ENCODE measurements at regions not wholly inside any gene's neighbourhood (a gene's known extent, or its start where the extent isn't known, plus 50 kb on each side); places are given as distances from the start of the nearest gene placed in this dataset.

DNA sequence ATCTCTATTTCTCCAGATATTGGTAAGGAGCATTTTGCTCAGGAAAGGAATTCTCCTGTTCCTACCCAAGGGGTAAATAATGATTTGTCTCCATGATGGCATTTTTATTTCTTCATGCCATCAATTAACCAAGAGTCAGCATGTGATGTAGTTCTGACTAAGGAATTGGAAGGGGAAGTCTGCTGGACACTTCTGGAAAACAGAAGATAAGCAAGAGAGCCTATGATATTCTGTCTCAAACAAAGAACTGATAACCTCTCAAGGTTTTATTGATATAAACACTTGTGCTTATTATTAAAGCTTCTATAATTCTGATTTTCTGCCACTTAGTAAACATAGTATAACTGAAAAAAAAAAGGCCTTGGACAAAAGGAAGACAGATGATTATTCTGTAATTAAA, 673.0 kb upstream of the CHORDC1 start:
- H3K4me1 ChIP-seq (ENCODE audit: control insufficient read depth, insufficient read depth, low read depth, low read length): no peaks in the 10 kb centered on the region

DNA sequence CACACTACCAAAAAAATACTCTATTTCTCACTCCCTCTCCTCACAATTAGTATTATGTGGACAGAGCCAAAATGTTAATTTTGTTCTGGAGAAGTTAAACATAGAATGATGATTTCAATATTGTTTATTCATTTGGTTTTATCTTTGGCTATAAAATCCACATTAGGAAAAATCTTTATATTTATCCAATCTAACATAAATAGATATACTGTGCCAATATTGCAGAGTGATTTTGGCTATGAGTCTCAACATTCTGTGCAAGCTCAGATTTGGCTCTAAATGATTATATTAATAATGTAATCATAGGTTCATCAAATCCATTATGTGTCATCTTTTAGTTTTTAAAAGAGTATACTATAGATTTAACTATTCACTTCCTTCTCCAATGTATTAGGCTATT, 667.5 kb upstream of the CHORDC1 start:
- Histone ChIP-seq H2AK5ac (ENCODE audit: low read length, severe bottlenecking) (no peak overlapping the region), H4K8ac (ENCODE audit: low read length) (no peak overlapping the region), H3K4me2 (ENCODE audit: low read length, poor library complexity, severe bottlenecking) (no peak overlapping the region), H3K4ac (ENCODE audit: low read depth in 1 of 2, low read length in 2 of 2) (no peak overlapping the region), H2BK120ac (ENCODE audit: low read depth, low read length) (no peak overlapping the region), H2BK12ac (ENCODE audit: low read length in 2 of 2) (no peak overlapping the region), H4K91ac (ENCODE audit: low read length) (no peak overlapping the region), H3K9me3 (ENCODE audit: control insufficient read depth, low read length) (peaks cover 3% of the 10 kb centered on the region), H3K36me3 (ENCODE audit: control insufficient read depth in 1 of 2, insufficient read depth in 2 of 2, low read depth in 1 of 2, low read length in 2 of 2) (no peaks in the 10 kb centered on the region), H2BK15ac (ENCODE audit: low read depth, poor library complexity, severe bottlenecking) (no peak overlapping the region), H3K14ac (ENCODE audit: low read length in 2 of 2) (no peak overlapping the region), H3K23ac (ENCODE audit: low read length in 2 of 2) (no peak overlapping the region), H3K4me3 (ENCODE audit: insufficient read depth in 1 of 2, low read depth in 1 of 2, low read length in 2 of 2) (no peak overlapping the region), H2BK5ac (ENCODE audit: low read depth, low read length, poor library complexity, severe bottlenecking) (no peak overlapping the region), H3K79me1 (replicated peaks; ENCODE audit: low read length, poor library complexity, severe bottlenecking) (no peaks in the 10 kb centered on the region), H3K27me3 (ENCODE audit: control insufficient read depth in 1 of 2, insufficient read depth in 1 of 2, low read length in 2 of 2) (no peaks in the 10 kb centered on the region), H3K4me1 (ENCODE audit: control insufficient read depth, insufficient read depth, low read depth, low read length) (no peaks in the 10 kb centered on the region), H3K18ac (ENCODE audit: low read depth in 1 of 2, low read length in 2 of 2) (no peak overlapping the region), H3K27ac (ENCODE audit: low read length, poor library complexity, severe bottlenecking) (no peak overlapping the region), H3K9ac (ENCODE audit: low read length) (no peak overlapping the region), H2AFZ (ENCODE audit: low read depth, low read length) (no peak overlapping the region)
- DNase-seq: no peak

More for the DNA sequence above, 673.0 kb upstream of the CHORDC1 start:
- H3K79me1 ChIP-seq (replicated peaks; ENCODE audit: low read length, poor library complexity, severe bottlenecking): no peaks in the 10 kb centered on the region
- no peak overlapping the region for H3K4ac ChIP-seq (ENCODE audit: low read depth in 1 of 2, low read length in 2 of 2)
- no peak overlapping the region for H3K23ac ChIP-seq (ENCODE audit: low read length in 2 of 2)
- H3K27me3 ChIP-seq (ENCODE audit: control insufficient read depth in 1 of 2, insufficient read depth in 1 of 2, low read length in 2 of 2): no peaks in the 10 kb centered on the region
- H2AFZ ChIP-seq (ENCODE audit: low read depth, low read length): no peak overlapping the region
- H2BK15ac ChIP-seq (ENCODE audit: low read depth, poor library complexity, severe bottlenecking): no peak overlapping the region
- H2BK5ac ChIP-seq (ENCODE audit: low read depth, low read length, poor library complexity, severe bottlenecking): no peak overlapping the region
- H3K4me2 ChIP-seq (ENCODE audit: low read length, poor library complexity, severe bottlenecking): no peak overlapping the region
- H3K9ac ChIP-seq (ENCODE audit: low read length): no peak overlapping the region
- no peak overlapping the region for H3K4me3 ChIP-seq (ENCODE audit: insufficient read depth in 1 of 2, low read depth in 1 of 2, low read length in 2 of 2)
- H2BK12ac ChIP-seq (ENCODE audit: low read length in 2 of 2): no peak overlapping the region
- H3K36me3 ChIP-seq (ENCODE audit: control insufficient read depth in 1 of 2, insufficient read depth in 2 of 2, low read depth in 1 of 2, low read length in 2 of 2): no peaks in the 10 kb centered on the region
- no peak for DNase-seq
- peaks cover 5% of the 10 kb centered on the region for H3K9me3 ChIP-seq (ENCODE audit: control insufficient read depth, low read length)
- no peak overlapping the region for H3K14ac ChIP-seq (ENCODE audit: low read length in 2 of 2)
- H2BK120ac ChIP-seq (ENCODE audit: low read depth, low read length): no peak overlapping the region
- no peak overlapping the region for H2AK5ac ChIP-seq (ENCODE audit: low read length, severe bottlenecking)
- no peak overlapping the region for H4K8ac ChIP-seq (ENCODE audit: low read length)
- H4K91ac ChIP-seq (ENCODE audit: low read length): no peak overlapping the region
- H3K18ac ChIP-seq (ENCODE audit: low read depth in 1 of 2, low read length in 2 of 2): no peak overlapping the region
- H3K27ac ChIP-seq (ENCODE audit: low read length, poor library complexity, severe bottlenecking): no peak overlapping the region

DNA sequence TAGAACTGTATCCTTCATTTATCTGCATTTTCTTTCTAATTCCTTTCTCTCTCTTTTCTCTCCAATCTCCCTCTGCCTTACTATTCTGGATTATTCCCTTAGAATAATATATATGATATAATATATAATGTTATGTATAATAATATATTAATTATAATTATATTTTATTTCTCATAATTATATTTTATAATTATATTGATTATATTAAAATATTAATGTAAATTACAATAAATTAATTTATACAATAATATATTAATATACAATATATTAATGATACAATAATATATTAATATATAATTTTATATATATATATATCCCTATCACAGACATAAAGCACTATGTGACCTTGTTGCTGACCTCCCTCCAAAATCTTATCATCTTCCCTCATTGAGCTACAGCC, 661.3 kb upstream of the CHORDC1 start:
- no peaks in the 10 kb centered on the region for H3K4me1 ChIP-seq (ENCODE audit: control insufficient read depth, insufficient read depth, low read depth, low read length)
- no peaks in the 10 kb centered on the region for H3K36me3 ChIP-seq (ENCODE audit: control insufficient read depth in 1 of 2, insufficient read depth in 2 of 2, low read depth in 1 of 2, low read length in 2 of 2)
- H2BK5ac ChIP-seq (ENCODE audit: low read depth, low read length, poor library complexity, severe bottlenecking): no peak overlapping the region
- no peak overlapping the region for H2BK15ac ChIP-seq (ENCODE audit: low read depth, poor library complexity, severe bottlenecking)
- no peak overlapping the region for H4K91ac ChIP-seq (ENCODE audit: low read length)
- no peak overlapping the region for H3K9ac ChIP-seq (ENCODE audit: low read length)
- H2AFZ ChIP-seq (ENCODE audit: low read depth, low read length): no peak overlapping the region
- H3K23ac ChIP-seq (ENCODE audit: low read length in 2 of 2): no peak overlapping the region
- no peak overlapping the region for H3K4me3 ChIP-seq (ENCODE audit: insufficient read depth in 1 of 2, low read depth in 1 of 2, low read length in 2 of 2)
- H2AK5ac ChIP-seq (ENCODE audit: low read length, severe bottlenecking): no peak overlapping the region
- no peaks in the 10 kb centered on the region for H3K9me3 ChIP-seq (ENCODE audit: control insufficient read depth, low read length)
- no peak overlapping the region for H3K18ac ChIP-seq (ENCODE audit: low read depth in 1 of 2, low read length in 2 of 2)
- no peak overlapping the region for H4K8ac ChIP-seq (ENCODE audit: low read length)
- no peak overlapping the region for H3K14ac ChIP-seq (ENCODE audit: low read length in 2 of 2)
- H3K27ac ChIP-seq (ENCODE audit: low read length, poor library complexity, severe bottlenecking): no peak overlapping the region
- H3K4ac ChIP-seq (ENCODE audit: low read depth in 1 of 2, low read length in 2 of 2): no peak overlapping the region
- H3K4me2 ChIP-seq (ENCODE audit: low read length, poor library complexity, severe bottlenecking): no peak overlapping the region
- H2BK120ac ChIP-seq (ENCODE audit: low read depth, low read length): no peak overlapping the region
- H3K27me3 ChIP-seq (ENCODE audit: control insufficient read depth in 1 of 2, insufficient read depth in 1 of 2, low read length in 2 of 2): no peaks in the 10 kb centered on the region
- H2BK12ac ChIP-seq (ENCODE audit: low read length in 2 of 2): no peak overlapping the region
- no peaks in the 10 kb centered on the region for H3K79me1 ChIP-seq (replicated peaks; ENCODE audit: low read length, poor library complexity, severe bottlenecking)
- DNase-seq: no peak

DNA sequence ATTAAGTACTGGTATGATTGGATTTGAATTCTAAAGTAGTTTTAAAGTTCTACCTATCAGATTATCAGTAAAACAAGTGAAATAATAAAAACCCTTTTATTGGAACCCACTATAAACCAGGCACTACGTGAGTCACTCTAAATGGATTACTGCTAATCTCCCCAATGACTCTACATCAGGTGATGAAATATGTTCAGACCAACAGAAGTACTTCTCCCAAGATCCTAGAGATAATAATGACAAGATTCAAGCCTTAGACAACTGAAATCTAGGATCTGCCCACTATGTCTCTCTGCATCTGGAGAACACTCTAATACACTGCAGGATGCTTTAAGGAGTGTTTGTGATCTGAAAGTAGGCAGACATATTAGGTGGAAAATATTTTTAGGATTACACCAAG, 652.1 kb upstream of the CHORDC1 start:
- no peak overlapping the region for H2BK5ac ChIP-seq (ENCODE audit: low read depth, low read length, poor library complexity, severe bottlenecking)

More for the DNA sequence above, 652.1 kb upstream of the CHORDC1 start:
- Histone ChIP-seq H3K9ac (ENCODE audit: low read length) (no peak overlapping the region), H2AFZ (ENCODE audit: low read depth, low read length) (no peak overlapping the region), H3K36me3 (ENCODE audit: control insufficient read depth in 1 of 2, insufficient read depth in 2 of 2, low read depth in 1 of 2, low read length in 2 of 2) (no peaks in the 10 kb centered on the region), H3K14ac (ENCODE audit: low read length in 2 of 2) (no peak overlapping the region), H4K91ac (ENCODE audit: low read length) (no peak overlapping the region), H3K79me1 (replicated peaks; ENCODE audit: low read length, poor library complexity, severe bottlenecking) (no peaks in the 10 kb centered on the region), H2BK12ac (ENCODE audit: low read length in 2 of 2) (no peak overlapping the region), H3K4me2 (ENCODE audit: low read length, poor library complexity, severe bottlenecking) (no peak overlapping the region), H3K27me3 (ENCODE audit: control insufficient read depth in 1 of 2, insufficient read depth in 1 of 2, low read length in 2 of 2) (no peaks in the 10 kb centered on the region), H3K18ac (ENCODE audit: low read depth in 1 of 2, low read length in 2 of 2) (no peak overlapping the region), H2BK120ac (ENCODE audit: low read depth, low read length) (no peak overlapping the region), H4K8ac (ENCODE audit: low read length) (no peak overlapping the region), H2BK15ac (ENCODE audit: low read depth, poor library complexity, severe bottlenecking) (no peak overlapping the region), H3K4me3 (ENCODE audit: insufficient read depth in 1 of 2, low read depth in 1 of 2, low read length in 2 of 2) (no peak overlapping the region), H3K23ac (ENCODE audit: low read length in 2 of 2) (no peak overlapping the region), H3K4me1 (ENCODE audit: control insufficient read depth, insufficient read depth, low read depth, low read length) (no peaks in the 10 kb centered on the region), H2AK5ac (ENCODE audit: low read length, severe bottlenecking) (no peak overlapping the region), H3K27ac (ENCODE audit: low read length, poor library complexity, severe bottlenecking) (no peak overlapping the region), H3K9me3 (ENCODE audit: control insufficient read depth, low read length) (peaks cover 6% of the 10 kb centered on the region), H3K4ac (ENCODE audit: low read depth in 1 of 2, low read length in 2 of 2) (no peak overlapping the region)
- DNase-seq: no peak
- 59% methylated on average over 1 of the region's 1 CpG for WGBS

Measured in mesenchymal stem cell (in vitro differentiated cells and primary cell).